ENCODE measurements at regions not wholly inside any gene's neighbourhood (a gene's known extent, or its start where the extent isn't known, plus 50 kb on each side); places are given as distances from the start of the nearest gene placed in this dataset.

DNA sequence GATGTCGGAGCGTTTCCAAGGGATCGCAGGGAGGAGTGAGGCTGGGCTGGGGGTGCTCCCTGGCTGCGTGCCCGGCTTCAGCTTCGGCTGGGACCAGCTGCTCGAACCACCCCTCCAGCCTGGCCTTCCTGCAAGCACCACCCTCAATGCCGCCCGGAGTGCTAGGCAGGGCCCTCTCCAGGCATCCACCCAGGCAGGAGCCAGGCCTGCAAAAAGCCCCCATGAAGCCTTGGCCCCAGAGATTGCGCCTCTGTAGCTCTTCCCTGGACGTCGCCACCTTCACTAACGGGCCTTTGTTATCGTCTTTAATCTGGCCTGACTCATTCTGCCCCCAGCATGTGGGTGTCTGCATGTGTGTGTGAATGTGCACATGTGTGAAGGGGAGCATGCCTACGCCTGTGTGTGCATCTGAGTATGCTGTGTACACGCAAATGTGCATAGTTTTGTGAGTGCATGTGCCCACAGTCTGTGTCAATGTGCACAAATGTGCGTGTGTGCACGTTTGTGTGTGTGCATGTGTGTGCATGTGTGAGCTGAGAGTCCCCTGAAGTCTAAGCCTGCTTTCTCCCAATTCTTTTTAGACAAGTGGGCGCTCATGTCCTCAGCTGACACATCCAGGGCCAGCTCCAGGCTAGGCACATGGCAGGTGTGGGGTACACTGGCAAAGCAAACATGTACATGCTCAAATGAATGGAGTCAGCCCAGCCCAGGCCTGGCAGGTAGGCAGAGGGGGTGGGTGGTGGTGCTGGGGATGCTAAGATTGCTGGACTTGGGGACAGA lies 195.4 kb upstream of the C14orf180 start (continued):
- no peak for TF ChIP-seq ZNF596 (tag by site-specific recombination; IDR thresholded peaks at IDR 0.05)
- TF ChIP-seq ZNF423 (tag by site-specific recombination; IDR thresholded peaks at IDR 0.05): no peak
- no peak for TF ChIP-seq ZSCAN30 (tag by site-specific recombination; IDR thresholded peaks at IDR 0.05)
- TF ChIP-seq, protein P1, sequence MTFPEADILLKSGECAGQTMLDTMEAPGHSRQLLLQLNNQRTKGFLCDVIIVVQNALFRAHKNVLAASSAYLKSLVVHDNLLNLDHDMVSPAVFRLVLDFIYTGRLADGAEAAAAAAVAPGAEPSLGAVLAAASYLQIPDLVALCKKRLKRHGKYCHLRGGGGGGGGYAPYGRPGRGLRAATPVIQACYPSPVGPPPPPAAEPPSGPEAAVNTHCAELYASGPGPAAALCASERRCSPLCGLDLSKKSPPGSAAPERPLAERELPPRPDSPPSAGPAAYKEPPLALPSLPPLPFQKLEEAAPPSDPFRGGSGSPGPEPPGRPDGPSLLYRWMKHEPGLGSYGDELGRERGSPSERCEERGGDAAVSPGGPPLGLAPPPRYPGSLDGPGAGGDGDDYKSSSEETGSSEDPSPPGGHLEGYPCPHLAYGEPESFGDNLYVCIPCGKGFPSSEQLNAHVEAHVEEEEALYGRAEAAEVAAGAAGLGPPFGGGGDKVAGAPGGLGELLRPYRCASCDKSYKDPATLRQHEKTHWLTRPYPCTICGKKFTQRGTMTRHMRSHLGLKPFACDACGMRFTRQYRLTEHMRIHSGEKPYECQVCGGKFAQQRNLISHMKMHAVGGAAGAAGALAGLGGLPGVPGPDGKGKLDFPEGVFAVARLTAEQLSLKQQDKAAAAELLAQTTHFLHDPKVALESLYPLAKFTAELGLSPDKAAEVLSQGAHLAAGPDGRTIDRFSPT (tag by site-specific recombination; IDR thresholded peaks at IDR 0.05): no peak
- no peak for TF ChIP-seq BCL11B (tag by site-specific recombination; IDR thresholded peaks at IDR 0.05; ENCODE audit: low read depth)
- no peak for TF ChIP-seq ZNF600 (tag by site-specific recombination; IDR thresholded peaks at IDR 0.05)
- TF ChIP-seq, protein P2, sequence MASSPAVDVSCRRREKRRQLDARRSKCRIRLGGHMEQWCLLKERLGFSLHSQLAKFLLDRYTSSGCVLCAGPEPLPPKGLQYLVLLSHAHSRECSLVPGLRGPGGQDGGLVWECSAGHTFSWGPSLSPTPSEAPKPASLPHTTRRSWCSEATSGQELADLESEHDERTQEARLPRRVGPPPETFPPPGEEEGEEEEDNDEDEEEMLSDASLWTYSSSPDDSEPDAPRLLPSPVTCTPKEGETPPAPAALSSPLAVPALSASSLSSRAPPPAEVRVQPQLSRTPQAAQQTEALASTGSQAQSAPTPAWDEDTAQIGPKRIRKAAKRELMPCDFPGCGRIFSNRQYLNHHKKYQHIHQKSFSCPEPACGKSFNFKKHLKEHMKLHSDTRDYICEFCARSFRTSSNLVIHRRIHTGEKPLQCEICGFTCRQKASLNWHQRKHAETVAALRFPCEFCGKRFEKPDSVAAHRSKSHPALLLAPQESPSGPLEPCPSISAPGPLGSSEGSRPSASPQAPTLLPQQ (tag by site-specific recombination; IDR thresholded peaks at IDR 0.05): no peak

DNA sequence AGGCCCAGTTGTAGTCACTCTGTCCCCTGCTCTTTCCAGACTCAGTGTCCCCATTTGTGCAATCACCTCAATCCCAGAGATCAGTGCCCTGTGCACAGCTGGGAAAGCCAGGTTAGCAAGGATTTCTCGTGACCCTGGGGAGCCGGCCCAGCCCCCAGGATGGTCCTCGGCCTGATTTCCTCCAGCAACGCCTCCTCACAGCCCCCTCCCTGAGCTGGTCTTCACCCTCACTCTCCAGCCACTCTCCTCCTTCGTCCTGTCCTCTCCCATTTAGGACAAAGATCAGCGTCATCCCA lies 194.8 kb upstream of the C14orf180 start:
- no peaks in the 10 kb centered on the region for H3K4me1 ChIP-seq (ENCODE audit: control insufficient read depth, insufficient read depth, low read length)
- ChIA-PET POLR2A (no interaction called here), CTCF (no interaction called here)
- no peak for TF ChIP-seq ZBTB20 (tag by site-specific recombination; IDR thresholded peaks at IDR 0.05)
- TF ChIP-seq, protein P3, sequence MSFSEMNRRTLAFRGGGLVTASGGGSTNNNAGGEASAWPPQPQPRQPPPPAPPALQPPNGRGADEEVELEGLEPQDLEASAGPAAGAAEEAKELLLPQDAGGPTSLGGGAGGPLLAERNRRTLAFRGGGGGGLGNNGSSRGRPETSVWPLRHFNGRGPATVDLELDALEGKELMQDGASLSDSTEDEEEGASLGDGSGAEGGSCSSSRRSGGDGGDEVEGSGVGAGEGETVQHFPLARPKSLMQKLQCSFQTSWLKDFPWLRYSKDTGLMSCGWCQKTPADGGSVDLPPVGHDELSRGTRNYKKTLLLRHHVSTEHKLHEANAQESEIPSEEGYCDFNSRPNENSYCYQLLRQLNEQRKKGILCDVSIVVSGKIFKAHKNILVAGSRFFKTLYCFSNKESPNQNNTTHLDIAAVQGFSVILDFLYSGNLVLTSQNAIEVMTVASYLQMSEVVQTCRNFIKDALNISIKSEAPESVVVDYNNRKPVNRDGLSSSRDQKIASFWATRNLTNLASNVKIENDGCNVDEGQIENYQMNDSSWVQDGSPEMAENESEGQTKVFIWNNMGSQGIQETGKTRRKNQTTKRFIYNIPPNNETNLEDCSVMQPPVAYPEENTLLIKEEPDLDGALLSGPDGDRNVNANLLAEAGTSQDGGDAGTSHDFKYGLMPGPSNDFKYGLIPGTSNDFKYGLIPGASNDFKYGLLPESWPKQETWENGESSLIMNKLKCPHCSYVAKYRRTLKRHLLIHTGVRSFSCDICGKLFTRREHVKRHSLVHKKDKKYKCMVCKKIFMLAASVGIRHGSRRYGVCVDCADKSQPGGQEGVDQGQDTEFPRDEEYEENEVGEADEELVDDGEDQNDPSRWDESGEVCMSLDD (tag by site-specific recombination; IDR thresholded peaks at IDR 0.05): no peak
- TF ChIP-seq GLI4 (tag by site-specific recombination; IDR thresholded peaks at IDR 0.05): no peak
- TF ChIP-seq ZSCAN23 (tag by site-specific recombination; IDR thresholded peaks at IDR 0.05): no peak
- TF ChIP-seq ZFHX2 (tag by site-specific recombination; conservative IDR thresholded peaks at IDR 0.05): no peak
- TF ChIP-seq ZEB2 (tag by site-specific recombination; IDR thresholded peaks at IDR 0.05): no peak
- TF ChIP-seq SETDB1 (IDR thresholded peaks at IDR 0.05; ENCODE audit: insufficient read length, low read length): no peak
- TF ChIP-seq, protein P4, sequence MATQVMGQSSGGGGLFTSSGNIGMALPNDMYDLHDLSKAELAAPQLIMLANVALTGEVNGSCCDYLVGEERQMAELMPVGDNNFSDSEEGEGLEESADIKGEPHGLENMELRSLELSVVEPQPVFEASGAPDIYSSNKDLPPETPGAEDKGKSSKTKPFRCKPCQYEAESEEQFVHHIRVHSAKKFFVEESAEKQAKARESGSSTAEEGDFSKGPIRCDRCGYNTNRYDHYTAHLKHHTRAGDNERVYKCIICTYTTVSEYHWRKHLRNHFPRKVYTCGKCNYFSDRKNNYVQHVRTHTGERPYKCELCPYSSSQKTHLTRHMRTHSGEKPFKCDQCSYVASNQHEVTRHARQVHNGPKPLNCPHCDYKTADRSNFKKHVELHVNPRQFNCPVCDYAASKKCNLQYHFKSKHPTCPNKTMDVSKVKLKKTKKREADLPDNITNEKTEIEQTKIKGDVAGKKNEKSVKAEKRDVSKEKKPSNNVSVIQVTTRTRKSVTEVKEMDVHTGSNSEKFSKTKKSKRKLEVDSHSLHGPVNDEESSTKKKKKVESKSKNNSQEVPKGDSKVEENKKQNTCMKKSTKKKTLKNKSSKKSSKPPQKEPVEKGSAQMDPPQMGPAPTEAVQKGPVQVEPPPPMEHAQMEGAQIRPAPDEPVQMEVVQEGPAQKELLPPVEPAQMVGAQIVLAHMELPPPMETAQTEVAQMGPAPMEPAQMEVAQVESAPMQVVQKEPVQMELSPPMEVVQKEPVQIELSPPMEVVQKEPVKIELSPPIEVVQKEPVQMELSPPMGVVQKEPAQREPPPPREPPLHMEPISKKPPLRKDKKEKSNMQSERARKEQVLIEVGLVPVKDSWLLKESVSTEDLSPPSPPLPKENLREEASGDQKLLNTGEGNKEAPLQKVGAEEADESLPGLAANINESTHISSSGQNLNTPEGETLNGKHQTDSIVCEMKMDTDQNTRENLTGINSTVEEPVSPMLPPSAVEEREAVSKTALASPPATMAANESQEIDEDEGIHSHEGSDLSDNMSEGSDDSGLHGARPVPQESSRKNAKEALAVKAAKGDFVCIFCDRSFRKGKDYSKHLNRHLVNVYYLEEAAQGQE (tag by site-specific recombination; IDR thresholded peaks at IDR 0.05): no peak
- H3K9me3 ChIP-seq (ENCODE audit: control insufficient read depth, insufficient read depth, low read depth, low read length): no peaks in the 10 kb centered on the region
- H3K27ac ChIP-seq (ENCODE audit: extremely low read depth, low read depth, low read length): no peak overlapping the region
- no peaks in the 10 kb centered on the region for H3K36me3 ChIP-seq (ENCODE audit: control insufficient read depth in 2 of 2, insufficient read depth in 1 of 2, low read length in 2 of 2)
- no peak overlapping the region for H3K4me3 ChIP-seq (ENCODE audit: low read depth, low read length)

Measured in HEK293 (cell line).